ENCODE measurements at regions not wholly inside any gene's neighbourhood (a gene's known extent, or its start where the extent isn't known, plus 50 kb on each side); places are given as distances from the start of the nearest gene placed in this dataset.

- no peak for TF ChIP-seq ZNF10 (tag by site-specific recombination; IDR thresholded peaks at IDR 0.05)
Observed at GRCh38 chr4:157934151-157934550, 238.7 kb downstream of the GASK1B start (continued).

DNA sequence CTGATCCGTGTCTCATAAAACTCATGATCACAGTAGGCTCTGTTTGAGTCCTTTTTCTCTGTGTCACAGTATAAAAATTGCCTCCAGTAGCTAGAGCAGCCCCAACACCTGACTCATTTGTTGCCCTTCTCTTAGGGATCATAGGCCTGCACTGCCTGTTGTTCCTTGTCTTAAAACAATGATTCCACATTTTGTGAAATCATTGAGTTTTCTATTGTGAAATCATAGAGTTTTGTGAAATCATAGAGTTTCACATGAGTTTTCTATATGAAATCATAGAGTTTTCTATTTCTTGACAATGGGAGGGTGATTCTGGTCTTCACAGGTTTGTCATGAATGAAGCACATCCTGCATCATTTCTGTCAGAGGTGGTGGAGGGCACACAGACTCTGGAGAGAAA, 239.9 kb downstream of the GASK1B start:
- CTCF ChIA-PET, result no interaction called here
- Histone ChIP-seq H3K4me1 (ENCODE audit: control insufficient read depth, insufficient read depth, low read length) (no peaks in the 10 kb centered on the region), H3K27ac (ENCODE audit: extremely low read depth, low read depth, low read length) (no peak overlapping the region), H3K36me3 (ENCODE audit: control insufficient read depth in 2 of 2, insufficient read depth in 1 of 2, low read length in 2 of 2) (no peaks in the 10 kb centered on the region), H3K4me3 (ENCODE audit: low read depth, low read length) (no peak overlapping the region), H3K9me3 (ENCODE audit: control insufficient read depth, insufficient read depth, low read depth, low read length) (no peaks in the 10 kb centered on the region)
- POLR2A ChIA-PET, result no interaction called here
- TF ChIP-seq ZNF473 (tag by site-specific recombination; IDR thresholded peaks at IDR 0.05), result no peak
- no peak for TF ChIP-seq ZNF654 (tag by site-specific recombination; IDR thresholded peaks at IDR 0.05; ENCODE audit: low read depth)
- TF ChIP-seq PRDM2 (tag by site-specific recombination; IDR thresholded peaks at IDR 0.05; ENCODE audit: borderline replicate concordance), result no peak

- no peak overlapping the region for H3K27ac ChIP-seq (ENCODE audit: extremely low read depth, low read depth, low read length)
- H3K4me3 ChIP-seq (ENCODE audit: low read depth, low read length), result no peak overlapping the region
- ChIA-PET POLR2A (no interaction called here), CTCF (no interaction called here)
- TF ChIP-seq, protein P1, sequence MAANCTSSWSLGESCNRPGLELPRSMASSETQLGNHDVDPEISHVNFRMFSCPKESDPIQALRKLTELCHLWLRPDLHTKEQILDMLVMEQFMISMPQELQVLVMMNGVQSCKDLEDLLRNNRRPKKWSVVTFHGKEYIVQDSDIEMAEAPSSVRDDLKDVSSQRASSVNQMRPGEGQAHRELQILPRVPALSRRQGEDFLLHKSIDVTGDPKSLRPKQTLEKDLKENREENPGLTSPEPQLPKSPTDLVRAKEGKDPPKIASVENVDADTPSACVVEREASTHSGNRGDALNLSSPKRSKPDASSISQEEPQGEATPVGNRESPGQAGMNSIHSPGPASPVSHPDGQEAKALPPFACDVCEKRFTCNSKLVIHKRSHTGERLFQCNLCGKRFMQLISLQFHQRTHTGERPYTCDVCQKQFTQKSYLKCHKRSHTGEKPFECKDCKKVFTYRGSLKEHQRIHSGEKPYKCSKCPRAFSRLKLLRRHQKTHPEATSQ (tag by site-specific recombination; IDR thresholded peaks at IDR 0.05), result no peak
- H3K9me3 ChIP-seq (ENCODE audit: control insufficient read depth, insufficient read depth, low read depth, low read length), result no peaks in the 10 kb centered on the region
- H3K4me1 ChIP-seq (ENCODE audit: control insufficient read depth, insufficient read depth, low read length), result no peaks in the 10 kb centered on the region
- no peaks in the 10 kb centered on the region for H3K36me3 ChIP-seq (ENCODE audit: control insufficient read depth in 2 of 2, insufficient read depth in 1 of 2, low read length in 2 of 2)
Observed at GRCh38 chr4:157929486-157929885, 243.3 kb downstream of the GASK1B start.

GRCh38 chr4:157918036-157918832, 254.6 kb downstream of the GASK1B start:
- H3K36me3 ChIP-seq (ENCODE audit: control insufficient read depth in 2 of 2, insufficient read depth in 1 of 2, low read length in 2 of 2), result no peaks in the 10 kb centered on the region
- TF ChIP-seq ZNF76 (tag by site-specific recombination; IDR thresholded peaks at IDR 0.05; ENCODE audit: borderline replicate concordance, low read depth), result no peak
- TF ChIP-seq ZBTB20 (tag by site-specific recombination; IDR thresholded peaks at IDR 0.05), result no peak
- TF ChIP-seq TCF7L2 (IDR thresholded peaks at IDR 0.05; ENCODE audit: borderline replicate concordance, low read depth, low read length), result no peak
- TF ChIP-seq, protein P2, sequence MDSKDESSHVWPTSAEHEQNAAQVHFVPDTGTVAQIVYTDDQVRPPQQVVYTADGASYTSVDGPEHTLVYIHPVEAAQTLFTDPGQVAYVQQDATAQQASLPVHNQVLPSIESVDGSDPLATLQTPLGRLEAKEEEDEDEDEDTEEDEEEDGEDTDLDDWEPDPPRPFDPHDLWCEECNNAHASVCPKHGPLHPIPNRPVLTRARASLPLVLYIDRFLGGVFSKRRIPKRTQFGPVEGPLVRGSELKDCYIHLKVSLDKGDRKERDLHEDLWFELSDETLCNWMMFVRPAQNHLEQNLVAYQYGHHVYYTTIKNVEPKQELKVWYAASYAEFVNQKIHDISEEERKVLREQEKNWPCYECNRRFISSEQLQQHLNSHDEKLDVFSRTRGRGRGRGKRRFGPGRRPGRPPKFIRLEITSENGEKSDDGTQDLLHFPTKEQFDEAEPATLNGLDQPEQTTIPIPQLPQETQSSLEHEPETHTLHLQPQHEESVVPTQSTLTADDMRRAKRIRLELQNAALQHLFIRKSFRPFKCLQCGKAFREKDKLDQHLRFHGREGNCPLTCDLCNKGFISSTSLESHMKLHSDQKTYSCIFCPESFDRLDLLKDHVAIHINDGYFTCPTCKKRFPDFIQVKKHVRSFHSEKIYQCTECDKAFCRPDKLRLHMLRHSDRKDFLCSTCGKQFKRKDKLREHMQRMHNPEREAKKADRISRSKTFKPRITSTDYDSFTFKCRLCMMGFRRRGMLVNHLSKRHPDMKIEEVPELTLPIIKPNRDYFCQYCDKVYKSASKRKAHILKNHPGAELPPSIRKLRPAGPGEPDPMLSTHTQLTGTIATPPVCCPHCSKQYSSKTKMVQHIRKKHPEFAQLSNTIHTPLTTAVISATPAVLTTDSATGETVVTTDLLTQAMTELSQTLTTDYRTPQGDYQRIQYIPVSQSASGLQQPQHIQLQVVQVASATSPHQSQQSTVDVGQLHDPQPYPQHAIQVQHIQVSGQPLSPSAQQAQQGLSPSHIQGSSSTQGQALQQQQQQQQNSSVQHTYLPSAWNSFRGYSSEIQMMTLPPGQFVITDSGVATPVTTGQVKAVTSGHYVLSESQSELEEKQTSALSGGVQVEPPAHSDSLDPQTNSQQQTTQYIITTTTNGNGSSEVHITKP (tag by site-specific recombination; IDR thresholded peaks at IDR 0.05), result no peak
- TF ChIP-seq ZNF473 (tag by site-specific recombination; IDR thresholded peaks at IDR 0.05), result no peak
- TF ChIP-seq ZNF266 (tag by site-specific recombination; IDR thresholded peaks at IDR 0.05; ENCODE audit: low read depth), result no peak
- TF ChIP-seq ZNF184 (tag by site-specific recombination; IDR thresholded peaks at IDR 0.05), result no peak

More at GRCh38 chr4:157918036-157918832, 254.6 kb downstream of the GASK1B start:
- no peak overlapping the region for H3K27ac ChIP-seq (ENCODE audit: extremely low read depth, low read depth, low read length)
- POLR2A ChIA-PET, result no interaction called here
- H3K4me1 ChIP-seq (ENCODE audit: control insufficient read depth, insufficient read depth, low read length), result no peaks in the 10 kb centered on the region
- no peak overlapping the region for H3K4me3 ChIP-seq (ENCODE audit: low read depth, low read length)
- CTCF ChIA-PET, result no interaction called here
- H3K9me3 ChIP-seq (ENCODE audit: control insufficient read depth, insufficient read depth, low read depth, low read length), result no peaks in the 10 kb centered on the region
